MCF 10A (cell line): ENCODE measurements at regions not wholly inside any gene's neighbourhood (a gene's known extent, or its start where the extent isn't known, plus 50 kb on each side); places are given as distances from the start of the nearest gene placed in this dataset.

Experiments used
- BruUV-seq: library from RNA; stranded (reverse); fragments of 400-500 nt; replicated peaks from 2 replicates; lab custom pipeline; 2021; lab: Mats Ljungman, UMichigan
- CTCF ChIA-PET: fragments of 300-600 bp; sonication (Branson Sonifier 250); formaldehyde crosslinking; extraction: SDS; loops from one replicate; lab custom pipeline; 2021; ENCODE audit warnings: antibody characterized with exemption, inconsistent platforms; lab: Yijun Ruan, JAX
- POLR2A ChIA-PET: fragments of 300-600, 350-650 bp; sonication (Branson Sonifier 250); formaldehyde crosslinking; extraction: SDS; loops from one replicate; lab custom pipeline; 2020; ENCODE audit warnings: antibody characterized with exemption, inconsistent platforms; lab: Yijun Ruan, JAX
- DNase-seq: peaks from one replicate; pipeline ENCODE4 v3.0.0-alpha.2; 2018; ENCODE audit not compliant: unreplicated experiment
- H3K27ac Mint-ChIP-seq: one replicate; pipeline ENCODE4 v1.8.0; 2022; ENCODE audit warnings: mild to moderate bottlenecking, low read depth, mixed read lengths; ENCODE audit not compliant: unreplicated experiment
- H3K27me3 Mint-ChIP-seq: one replicate; pipeline ENCODE4 v1.8.0; 2022; ENCODE audit warnings: mixed read lengths; ENCODE audit not compliant: insufficient read depth, unreplicated experiment
- H3K36me3 Mint-ChIP-seq: one replicate; pipeline ENCODE4 v1.8.0; 2022; ENCODE audit warnings: mild to moderate bottlenecking, moderate library complexity, mixed read lengths; ENCODE audit not compliant: insufficient read depth, unreplicated experiment
- H3K4me1 Mint-ChIP-seq: one replicate; pipeline ENCODE4 v1.8.0; 2022; ENCODE audit warnings: mixed read lengths; ENCODE audit not compliant: insufficient read depth, unreplicated experiment
- H3K4me3 Mint-ChIP-seq: one replicate; pipeline ENCODE4 v1.8.0; 2022; ENCODE audit warnings: mild to moderate bottlenecking, moderate library complexity, mixed read lengths; ENCODE audit not compliant: unreplicated experiment
- H3K9me3 Mint-ChIP-seq: one replicate; pipeline ENCODE4 v1.8.0; 2022; ENCODE audit warnings: mixed read lengths; ENCODE audit not compliant: unreplicated experiment
- CTCF ChIP-seq: fragments of 200-600 bp; IDR thresholded peaks from one replicate; pipeline ENCODE4 v1.8.0; 2022; ENCODE audit warnings: antibody characterized with exemption, mild to moderate bottlenecking; ENCODE audit not compliant: unreplicated experiment
- intact Hi-C: fragments of 100-400 bp; cut with micrococcal nuclease; formaldehyde crosslinking; loops from 2 replicates; pipeline ENCODE4 v1.14.1; 2022

GRCh38 chr2:17416884-17417391, 101.3 kb downstream of the RAD51AP2 start:
- no TSS peak for BruUV-seq
- Mint-ChIP-seq H3K27ac (peak overlapping the region; percentile 88), H3K36me3 (no peaks in the 10 kb centered on the region), H3K4me1 (peaks cover 20% of the 10 kb centered on the region), H3K27me3 (no peaks in the 10 kb centered on the region), H3K4me3 (no peak overlapping the region), H3K9me3 (no peaks in the 10 kb centered on the region)
- peak; percentile 94 for DNase-seq
- TF ChIP-seq CTCF, result no peak
- CTCF ChIA-PET, result interaction anchor here (1.0 kb wide), 1 partner anchor 190 kb away, joined by 5 read pairs; no protein-coding TSS in a partner anchor
- POLR2A ChIA-PET, result interaction anchor here (1.1 to 2.0 kb wide), 6 partner anchors 11 to 226 kb away, joined by 3 to 16 read pairs (median 5); partner anchors contain the start of gene VSNL1
- intact Hi-C loops, result no loop called here

GRCh38 chr2:17413036-17413435, 105.2 kb downstream of the RAD51AP2 start:
- no TSS peak for BruUV-seq
- Mint-ChIP-seq H3K4me3 (no peak overlapping the region), H3K27me3 (no peaks in the 10 kb centered on the region), H3K9me3 (no peaks in the 10 kb centered on the region), H3K27ac (no peak overlapping the region), H3K36me3 (no peaks in the 10 kb centered on the region), H3K4me1 (peaks cover 18% of the 10 kb centered on the region)
- intact Hi-C loops, result no loop called here
- DNase-seq, result no peak
- TF ChIP-seq CTCF, result no peak
- ChIA-PET CTCF (no interaction called here), POLR2A (interaction anchor here (0.7 kb wide), 1 partner anchor 63 kb away, joined by 3 read pairs; no protein-coding TSS in a partner anchor)

GRCh38 chr2:17401096-17401495, 117.1 kb downstream of the RAD51AP2 start:
- POLR2A ChIA-PET, result no interaction called here
- no peaks in the 10 kb centered on the region for H3K4me1 Mint-ChIP-seq
- peaks cover 5% of the 10 kb centered on the region for H3K9me3 Mint-ChIP-seq
- intact Hi-C loops, result no loop called here
- no TSS peak for BruUV-seq
- no peak overlapping the region for H3K4me3 Mint-ChIP-seq
- TF ChIP-seq CTCF, result no peak
- no peak for DNase-seq
- H3K36me3 Mint-ChIP-seq, result no peaks in the 10 kb centered on the region
- CTCF ChIA-PET, result no interaction called here
- H3K27me3 Mint-ChIP-seq, result no peaks in the 10 kb centered on the region
- H3K27ac Mint-ChIP-seq, result no peak overlapping the region

- TF ChIP-seq CTCF, result no peak
- Mint-ChIP-seq H3K4me3 (no peak overlapping the region), H3K4me1 (no peaks in the 10 kb centered on the region), H3K9me3 (no peaks in the 10 kb centered on the region), H3K27ac (no peak overlapping the region), H3K36me3 (no peaks in the 10 kb centered on the region), H3K27me3 (no peaks in the 10 kb centered on the region)
- ChIA-PET POLR2A (interaction anchor here (0.8 kb wide), 1 partner anchor 18 kb away, joined by 4 read pairs; no protein-coding TSS in a partner anchor), CTCF (interaction anchor here (0.6 to 0.7 kb wide), 3 partner anchors 9 to 90 kb away, joined by 3 to 4 read pairs (median 3); no protein-coding TSS in a partner anchor)
- no TSS peak for BruUV-seq
- no peak for DNase-seq
- intact Hi-C loops, result no loop called here
These were observed 119.5 kb downstream of the RAD51AP2 start for GRCh38 chr2:17398770-17399169.
